ENCODE measurements at regions not wholly inside any gene's neighbourhood (a gene's known extent, or its start where the extent isn't known, plus 50 kb on each side); places are given as distances from the start of the nearest gene placed in this dataset.

DNA sequence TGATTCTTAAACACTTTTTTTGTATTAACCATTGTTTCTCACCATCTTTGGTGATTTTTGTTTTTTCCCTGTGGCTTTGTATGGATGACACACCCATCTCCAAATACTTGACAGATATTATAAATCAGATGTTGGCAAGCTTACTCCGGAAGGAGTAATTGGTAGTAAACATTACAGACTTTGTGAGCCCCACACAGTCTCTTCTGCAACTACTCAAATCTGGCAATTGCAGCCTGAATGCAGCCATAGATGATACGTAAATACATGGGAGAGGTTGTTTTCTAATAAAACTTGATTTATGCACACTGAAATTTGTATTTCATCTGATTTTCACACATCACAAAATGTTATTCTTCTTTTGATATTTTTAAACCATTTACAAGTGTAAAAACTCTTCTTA is 331.5 kb downstream of the ARPP21 start:
- Mint-ChIP-seq H3K27me3 (no peaks in the 10 kb centered on the region), H3K36me3 (no peaks in the 10 kb centered on the region), H3K4me3 (no peak overlapping the region), H3K27ac (no peak overlapping the region), H3K9me3 (no peaks in the 10 kb centered on the region), H3K4me1 (no peaks in the 10 kb centered on the region)
- CTCF ChIA-PET = no interaction called here
- DNase-seq = no peak

GRCh38 chr3:35971686-35972085 is 332.4 kb downstream of the ARPP21 start:
- no peak overlapping the region for H3K27ac Mint-ChIP-seq
- H3K36me3 Mint-ChIP-seq = no peaks in the 10 kb centered on the region
- no peaks in the 10 kb centered on the region for H3K9me3 Mint-ChIP-seq
- no peaks in the 10 kb centered on the region for H3K27me3 Mint-ChIP-seq
- CTCF ChIA-PET = no interaction called here
- H3K4me1 Mint-ChIP-seq = no peaks in the 10 kb centered on the region
- H3K4me3 Mint-ChIP-seq = no peak overlapping the region
- DNase-seq = no peak

- Mint-ChIP-seq H3K4me1 (no peaks in the 10 kb centered on the region), H3K4me3 (no peak overlapping the region), H3K36me3 (no peaks in the 10 kb centered on the region), H3K9me3 (no peaks in the 10 kb centered on the region), H3K27me3 (no peaks in the 10 kb centered on the region), H3K27ac (no peak overlapping the region)
- CTCF ChIA-PET = no interaction called here
- DNase-seq = no peak
Observed at GRCh38 chr3:35974872-35975271, 335.5 kb downstream of the ARPP21 start.

- no peak for DNase-seq
- Mint-ChIP-seq H3K4me1 (no peaks in the 10 kb centered on the region), H3K27me3 (no peaks in the 10 kb centered on the region), H3K4me3 (no peak overlapping the region), H3K36me3 (no peaks in the 10 kb centered on the region), H3K27ac (no peak overlapping the region), H3K9me3 (no peaks in the 10 kb centered on the region)
- CTCF ChIA-PET = no interaction called here
Observed at GRCh38 chr3:35986161-35986560, 346.8 kb downstream of the ARPP21 start.

DNA sequence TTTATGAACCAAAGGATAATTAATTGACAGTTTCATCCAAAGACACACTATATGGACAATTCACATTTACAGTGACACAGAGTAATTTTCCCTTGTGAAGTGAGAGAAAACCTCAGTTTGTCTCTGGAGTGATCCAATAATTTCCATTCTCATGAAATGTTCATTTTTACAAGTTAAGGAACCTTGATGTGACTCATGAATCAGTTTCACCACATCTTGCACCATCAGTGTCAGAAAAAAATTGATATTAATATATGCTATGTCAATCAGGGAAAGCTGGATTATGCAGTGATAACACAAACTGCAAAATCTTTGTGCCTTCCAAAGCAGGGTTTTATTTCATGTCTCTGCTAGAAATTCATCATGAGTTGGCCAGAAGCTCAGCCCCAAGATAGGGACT is 348.1 kb downstream of the ARPP21 start:
- H3K9me3 Mint-ChIP-seq = no peaks in the 10 kb centered on the region
- H3K27ac Mint-ChIP-seq = no peak overlapping the region
- DNase-seq = no peak
- no peaks in the 10 kb centered on the region for H3K27me3 Mint-ChIP-seq
- no peak overlapping the region for H3K4me3 Mint-ChIP-seq
- no peaks in the 10 kb centered on the region for H3K36me3 Mint-ChIP-seq
- no peaks in the 10 kb centered on the region for H3K4me1 Mint-ChIP-seq
- CTCF ChIA-PET = no interaction called here

- CTCF ChIA-PET = no interaction called here
- no peak overlapping the region for H3K4me3 Mint-ChIP-seq
- H3K9me3 Mint-ChIP-seq = no peaks in the 10 kb centered on the region
Observed at GRCh38 chr3:35992041-35992440, 352.7 kb downstream of the ARPP21 start.

GRCh38 chr3:36011791-36012190 is 368.5 kb upstream of the STAC start:
- Mint-ChIP-seq H3K27ac (no peak overlapping the region), H3K36me3 (no peaks in the 10 kb centered on the region), H3K27me3 (no peaks in the 10 kb centered on the region), H3K4me3 (no peak overlapping the region), H3K9me3 (peaks cover 3% of the 10 kb centered on the region), H3K4me1 (no peaks in the 10 kb centered on the region)
- CTCF ChIA-PET = no interaction called here
- DNase-seq = no peak

More at GRCh38 chr3:35992041-35992440, 352.7 kb downstream of the ARPP21 start:
- no peaks in the 10 kb centered on the region for H3K36me3 Mint-ChIP-seq
- DNase-seq = no peak
- no peaks in the 10 kb centered on the region for H3K27me3 Mint-ChIP-seq
- H3K27ac Mint-ChIP-seq = no peak overlapping the region
- no peaks in the 10 kb centered on the region for H3K4me1 Mint-ChIP-seq

- no peak overlapping the region for H3K27ac Mint-ChIP-seq
- CTCF ChIA-PET = no interaction called here
- no peaks in the 10 kb centered on the region for H3K27me3 Mint-ChIP-seq
- no peaks in the 10 kb centered on the region for H3K4me1 Mint-ChIP-seq
- DNase-seq = no peak
- no peaks in the 10 kb centered on the region for H3K36me3 Mint-ChIP-seq
- H3K9me3 Mint-ChIP-seq = peaks cover 3% of the 10 kb centered on the region
- no peak overlapping the region for H3K4me3 Mint-ChIP-seq
Observed at GRCh38 chr3:36013425-36013824, 366.9 kb upstream of the STAC start.

DNA sequence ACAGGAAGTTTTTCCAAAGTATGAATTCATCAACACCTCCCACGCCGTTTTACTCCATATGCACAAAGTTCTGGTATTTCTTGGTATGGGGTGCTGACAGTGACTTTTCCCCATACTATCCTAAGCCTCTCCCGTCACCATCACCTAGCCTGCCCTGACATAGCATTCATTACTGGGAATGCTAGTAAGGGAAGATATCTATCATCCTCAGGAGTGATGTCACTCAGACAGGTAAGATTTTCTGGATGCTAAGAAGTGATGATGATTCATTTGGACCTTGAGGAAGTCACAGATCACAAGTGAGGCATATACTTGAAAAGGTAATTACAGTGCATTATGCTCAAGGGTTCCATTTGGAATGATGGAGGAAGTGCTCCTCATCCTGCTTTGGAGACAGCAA is 355.1 kb upstream of the STAC start:
- Mint-ChIP-seq H3K27ac (no peak overlapping the region), H3K27me3 (no peaks in the 10 kb centered on the region), H3K4me3 (no peak overlapping the region), H3K4me1 (no peaks in the 10 kb centered on the region), H3K36me3 (no peaks in the 10 kb centered on the region), H3K9me3 (peaks cover 7% of the 10 kb centered on the region)
- CTCF ChIA-PET = no interaction called here
- DNase-seq = no peak

GRCh38 chr3:36032180-36033047 is 347.9 kb upstream of the STAC start:
- DNase-seq = no peak
- H3K9me3 Mint-ChIP-seq = no peaks in the 10 kb centered on the region
- CTCF ChIA-PET = no interaction called here
- no peaks in the 10 kb centered on the region for H3K4me1 Mint-ChIP-seq
- no peak overlapping the region for H3K27ac Mint-ChIP-seq
- H3K27me3 Mint-ChIP-seq = no peaks in the 10 kb centered on the region
- no peak overlapping the region for H3K4me3 Mint-ChIP-seq
- H3K36me3 Mint-ChIP-seq = no peaks in the 10 kb centered on the region

GRCh38 chr3:36058404-36059030 is 321.8 kb upstream of the STAC start:
- Mint-ChIP-seq H3K27me3 (no peaks in the 10 kb centered on the region), H3K9me3 (no peaks in the 10 kb centered on the region), H3K4me3 (no peak overlapping the region), H3K27ac (no peak overlapping the region), H3K4me1 (no peaks in the 10 kb centered on the region), H3K36me3 (no peaks in the 10 kb centered on the region)
- CTCF ChIA-PET = no interaction called here
- DNase-seq = no peak

- H3K27ac Mint-ChIP-seq = no peak overlapping the region
- no peaks in the 10 kb centered on the region for H3K27me3 Mint-ChIP-seq
- H3K4me1 Mint-ChIP-seq = no peaks in the 10 kb centered on the region
- CTCF ChIA-PET = no interaction called here
- no peaks in the 10 kb centered on the region for H3K9me3 Mint-ChIP-seq
- H3K36me3 Mint-ChIP-seq = no peaks in the 10 kb centered on the region
- no peak for DNase-seq
- H3K4me3 Mint-ChIP-seq = no peak overlapping the region
Observed at GRCh38 chr3:36060950-36061349, 319.4 kb upstream of the STAC start.

DNA sequence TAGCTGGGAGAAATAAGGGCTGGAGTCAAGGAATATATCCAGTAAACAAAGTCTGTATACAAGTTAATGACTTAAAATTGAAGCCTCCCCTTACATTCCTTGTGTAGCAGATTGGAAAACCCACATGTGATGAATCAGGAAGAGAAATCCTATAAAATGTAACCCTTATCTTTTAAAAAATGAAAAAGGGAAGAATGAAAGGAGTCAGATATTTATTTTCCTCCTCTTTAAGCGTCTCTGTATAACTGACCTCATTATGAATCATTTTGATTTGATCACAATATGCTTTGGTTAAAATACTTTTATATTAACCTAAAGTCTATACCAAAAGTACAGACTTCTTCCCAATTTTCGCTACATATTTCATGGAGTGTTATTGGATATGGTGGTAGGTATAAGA is 316.3 kb upstream of the STAC start:
- H3K27me3 Mint-ChIP-seq = no peaks in the 10 kb centered on the region
- no peaks in the 10 kb centered on the region for H3K36me3 Mint-ChIP-seq
- H3K4me3 Mint-ChIP-seq = no peak overlapping the region
- no peak overlapping the region for H3K27ac Mint-ChIP-seq
- H3K9me3 Mint-ChIP-seq = no peaks in the 10 kb centered on the region
- H3K4me1 Mint-ChIP-seq = no peaks in the 10 kb centered on the region
- DNase-seq = no peak
- CTCF ChIA-PET = no interaction called here

- no peaks in the 10 kb centered on the region for H3K4me1 Mint-ChIP-seq
- H3K9me3 Mint-ChIP-seq = no peaks in the 10 kb centered on the region
- no peaks in the 10 kb centered on the region for H3K36me3 Mint-ChIP-seq
- CTCF ChIA-PET = no interaction called here
- H3K27ac Mint-ChIP-seq = no peak overlapping the region
- no peaks in the 10 kb centered on the region for H3K27me3 Mint-ChIP-seq
- H3K4me3 Mint-ChIP-seq = no peak overlapping the region
- no peak for DNase-seq
Observed at GRCh38 chr3:36065321-36065720, 315.0 kb upstream of the STAC start.

DNA sequence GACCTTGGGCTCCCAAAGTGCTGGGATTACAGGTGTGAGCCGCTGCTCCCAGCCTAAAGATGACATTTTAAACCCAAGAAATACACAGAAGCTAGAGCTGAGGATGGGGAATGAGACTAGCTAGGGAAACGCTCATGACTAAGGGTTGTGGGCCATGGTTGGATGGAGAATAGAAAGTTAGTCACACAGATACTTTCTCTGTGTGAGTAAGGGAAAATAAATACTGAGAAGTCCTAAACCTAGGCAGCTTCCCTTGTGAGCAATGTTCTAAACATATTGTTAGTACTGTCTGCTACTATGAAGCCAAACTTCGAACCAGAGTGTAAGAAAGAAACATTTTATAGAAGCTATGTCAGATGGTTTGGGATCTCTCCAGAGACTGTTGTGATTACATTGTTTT is 304.8 kb upstream of the STAC start:
- Mint-ChIP-seq H3K4me1 (no peaks in the 10 kb centered on the region), H3K27me3 (no peaks in the 10 kb centered on the region), H3K4me3 (no peak overlapping the region), H3K36me3 (no peaks in the 10 kb centered on the region), H3K9me3 (no peaks in the 10 kb centered on the region), H3K27ac (no peak overlapping the region)
- CTCF ChIA-PET = no interaction called here
- no peak for DNase-seq

Measured in activated naive CD4-positive, alpha-beta T cell treated with anti-CD3 and anti-CD28 coated beads, Interleukin-2, amount 10 ng/mL, durations not matched to agents 7 days and 5 days (primary cell).